HG03439 (cell line): ENCODE measurements at regions not wholly inside any gene's neighbourhood (a gene's known extent, or its start where the extent isn't known, plus 50 kb on each side); places are given as distances from the start of the nearest gene placed in this dataset.

Source experiments
- ATAC-seq: cut with Tn5 transposase; IDR thresholded peaks from one replicate; pipeline ENCODE4 v1.9.1; 2021; ENCODE audit warnings: mild to moderate bottlenecking, moderate library complexity; ENCODE audit not compliant: unreplicated experiment

DNA sequence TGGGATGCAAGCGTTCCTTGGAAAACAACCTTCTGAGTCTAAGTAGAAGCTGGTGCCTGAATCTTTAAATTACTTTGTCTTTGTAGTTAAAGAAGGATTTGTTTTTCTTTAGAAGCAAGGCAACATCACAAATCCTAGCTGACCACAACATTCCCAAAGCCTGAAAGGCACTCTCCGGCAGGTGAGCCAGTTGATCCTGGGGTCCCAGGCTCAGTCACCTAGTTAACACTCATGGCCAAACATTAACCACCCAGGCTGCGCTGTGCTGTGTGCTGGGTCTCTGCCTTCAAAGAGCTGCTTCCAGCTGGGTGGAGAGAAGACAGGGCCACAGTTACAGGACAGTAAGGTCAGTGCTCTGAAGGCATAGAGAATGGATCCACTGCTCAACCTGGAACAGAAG, 120.0 kb upstream of the TRIB2 start:
- no peak for ATAC-seq

DNA sequence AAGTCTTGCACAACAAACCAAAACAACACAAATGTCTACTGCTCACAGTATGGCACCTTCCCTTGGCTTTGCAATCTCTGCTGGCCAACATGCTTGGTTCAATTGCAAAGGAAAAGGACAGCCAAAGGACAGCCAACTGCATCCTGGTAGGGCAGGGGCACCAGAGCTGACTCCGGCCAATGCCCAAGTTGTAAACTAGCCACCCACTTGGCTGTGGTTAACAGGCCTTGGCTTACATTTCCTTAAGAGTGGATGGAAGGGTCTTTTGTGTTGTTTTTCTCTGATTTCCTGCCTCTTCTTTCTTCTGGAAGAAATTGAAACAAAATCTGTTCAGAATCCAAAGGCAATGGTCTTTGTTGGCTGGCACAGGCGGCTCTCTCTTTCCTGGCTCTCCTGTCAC, 119.1 kb upstream of the TRIB2 start:
- no peak for ATAC-seq

GRCh38 chr2:12602661-12603060, 114.1 kb upstream of the TRIB2 start:
- no peak for ATAC-seq

DNA sequence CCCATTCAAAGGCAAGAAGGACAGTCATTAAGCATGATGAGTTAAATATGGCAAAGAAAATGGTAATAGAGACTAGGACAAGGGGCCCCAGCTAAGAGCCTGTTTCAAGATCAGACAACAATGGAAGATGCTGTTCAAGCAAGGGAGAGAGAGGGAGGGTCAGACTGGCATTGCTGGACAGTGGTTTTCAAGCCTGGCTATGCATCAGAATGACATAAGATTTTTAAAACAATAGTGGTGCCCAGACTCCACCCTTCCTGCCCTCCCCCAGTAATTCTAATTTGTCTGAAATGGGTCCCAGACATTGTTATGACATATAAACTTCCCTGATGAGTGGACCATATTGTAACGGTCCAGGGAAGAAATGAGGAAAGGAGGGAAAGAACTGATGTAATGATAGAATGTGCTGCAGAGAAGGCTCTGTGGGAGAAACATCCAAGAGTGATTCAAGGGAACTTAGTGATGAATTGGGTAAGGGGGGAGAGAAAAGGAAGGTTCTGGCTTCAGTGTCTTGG, 112.9 kb upstream of the TRIB2 start:
- ATAC-seq = no peak

- ATAC-seq = no peak
Measured at GRCh38 chr2:12604341-12604740, 112.4 kb upstream of the TRIB2 start.

DNA sequence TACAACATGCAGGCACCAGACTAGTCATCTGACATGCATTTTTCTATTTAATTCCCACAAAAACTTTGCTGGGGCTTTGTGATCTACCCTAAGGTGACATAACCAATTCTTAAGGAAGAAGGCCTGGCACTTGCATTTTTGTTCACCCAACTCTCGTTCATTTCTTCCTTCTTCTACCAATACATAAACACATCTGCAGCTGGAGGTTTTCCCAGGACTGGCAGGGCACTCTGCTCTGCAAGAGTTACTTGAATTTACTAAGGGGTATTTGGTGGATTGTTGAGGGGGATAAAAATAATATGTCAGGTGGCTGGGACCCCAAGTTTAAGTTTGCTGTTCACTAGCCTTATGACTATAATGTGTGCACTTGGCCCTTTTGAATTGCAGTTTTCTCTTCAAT, 111.4 kb upstream of the TRIB2 start:
- ATAC-seq = no peak

DNA sequence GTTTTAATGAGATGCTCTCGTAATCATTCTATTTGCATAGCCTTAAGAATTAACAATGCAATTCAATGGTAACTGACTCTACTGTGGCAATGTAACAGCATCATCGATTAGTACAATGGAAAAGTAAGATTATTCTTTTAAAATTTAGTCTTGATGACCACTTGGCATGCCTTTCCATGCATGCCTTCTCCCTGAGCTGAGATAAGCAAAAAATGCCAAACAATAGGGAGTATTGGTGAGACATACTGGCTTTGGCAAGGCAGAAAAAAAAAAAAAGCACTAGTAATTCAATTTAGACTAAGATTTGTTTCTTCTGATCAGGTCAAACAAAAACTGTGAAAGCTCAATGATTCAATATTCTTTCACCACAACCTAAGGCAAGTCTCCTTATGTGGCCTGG, 110.8 kb upstream of the TRIB2 start:
- no peak for ATAC-seq

- no peak for ATAC-seq
Measured at GRCh38 chr2:12606472-12607000, 110.2 kb upstream of the TRIB2 start.

- ATAC-seq = no peak
Measured at GRCh38 chr2:12607971-12608370, 108.8 kb upstream of the TRIB2 start.

- no peak for ATAC-seq
Measured at GRCh38 chr2:12610314-12610713, 106.4 kb upstream of the TRIB2 start.

DNA sequence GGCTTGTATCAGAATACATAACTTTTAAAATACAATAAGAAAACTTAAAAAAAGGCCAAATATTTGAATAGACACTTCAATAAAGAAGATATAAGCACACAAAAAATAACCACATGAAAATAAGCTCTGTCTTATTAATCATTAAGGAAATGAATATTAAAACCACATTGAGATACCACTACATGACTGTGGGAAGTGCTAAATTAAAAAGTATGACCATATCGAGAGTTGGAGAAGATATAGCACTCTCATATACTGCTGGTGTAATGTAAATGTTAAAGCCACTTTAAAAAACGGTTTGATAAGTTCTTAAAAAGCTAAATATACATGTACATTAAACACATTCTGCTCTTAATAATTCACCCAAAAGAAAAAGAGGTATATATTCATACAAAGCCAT, 104.6 kb upstream of the TRIB2 start:
- ATAC-seq = no peak

- ATAC-seq = no peak
Measured at GRCh38 chr2:12612671-12613070, 104.1 kb upstream of the TRIB2 start.

DNA sequence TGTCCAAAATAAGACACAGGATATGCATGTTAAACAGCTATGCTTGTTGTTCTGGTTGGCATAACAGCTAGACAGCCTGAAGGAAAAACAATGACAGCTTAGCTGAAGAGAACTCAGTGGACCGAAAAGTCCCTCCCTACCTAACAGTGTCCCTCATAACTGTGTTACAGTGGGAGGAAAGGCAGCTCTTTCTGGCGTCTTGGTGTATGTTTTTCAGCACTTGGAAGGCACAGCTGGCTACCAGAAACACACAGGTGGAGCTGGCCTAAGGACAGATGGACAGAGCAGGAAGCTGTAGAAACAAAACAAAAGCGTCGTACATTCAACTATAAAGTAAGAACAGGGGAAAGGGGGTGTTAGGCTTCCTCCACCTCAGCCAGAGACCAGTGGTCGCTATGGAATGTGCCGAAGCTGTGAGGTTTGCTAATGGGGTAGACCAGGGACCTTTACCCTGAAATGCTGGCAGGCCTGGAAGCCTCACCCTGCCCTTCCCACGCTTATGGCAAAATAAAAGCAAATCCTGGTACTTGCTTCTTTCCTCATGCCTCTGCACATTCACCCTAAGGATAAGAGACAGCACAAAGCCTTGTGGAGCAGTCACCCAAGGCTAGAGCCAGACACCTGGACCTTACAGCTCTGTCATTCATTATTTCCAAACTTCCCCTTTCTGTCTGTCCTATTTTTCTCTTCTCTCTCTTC, 103.5 kb upstream of the TRIB2 start:
- ATAC-seq = no peak

- ATAC-seq = no peak
Measured at GRCh38 chr2:12615509-12615908, 101.2 kb upstream of the TRIB2 start.

GRCh38 chr2:12616456-12617156, 100.1 kb upstream of the TRIB2 start:
- ATAC-seq = no peak

DNA sequence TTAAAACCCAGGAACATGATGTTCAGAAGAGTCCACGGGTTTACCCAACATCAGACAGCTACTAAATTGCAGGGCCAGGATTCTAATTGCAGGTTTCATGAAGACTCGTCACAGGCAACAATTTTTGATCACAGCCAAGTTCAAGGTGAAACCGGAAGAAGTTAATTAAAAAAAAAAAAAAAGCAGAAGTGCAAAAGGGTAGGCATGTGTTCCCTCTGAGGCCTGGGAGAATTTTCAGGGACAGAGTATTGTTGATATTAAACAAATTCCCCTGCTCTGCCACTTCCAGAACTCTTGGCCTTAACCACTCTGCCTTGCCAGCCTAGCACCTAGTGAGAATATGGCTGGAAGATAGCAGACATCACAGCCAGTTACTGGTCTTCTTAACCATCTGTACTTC, 99.4 kb upstream of the TRIB2 start:
- no peak for ATAC-seq

GRCh38 chr2:12617853-12618252, 98.9 kb upstream of the TRIB2 start:
- ATAC-seq = no peak

- ATAC-seq = no peak
Measured at GRCh38 chr2:12618576-12618975, 98.2 kb upstream of the TRIB2 start.

DNA sequence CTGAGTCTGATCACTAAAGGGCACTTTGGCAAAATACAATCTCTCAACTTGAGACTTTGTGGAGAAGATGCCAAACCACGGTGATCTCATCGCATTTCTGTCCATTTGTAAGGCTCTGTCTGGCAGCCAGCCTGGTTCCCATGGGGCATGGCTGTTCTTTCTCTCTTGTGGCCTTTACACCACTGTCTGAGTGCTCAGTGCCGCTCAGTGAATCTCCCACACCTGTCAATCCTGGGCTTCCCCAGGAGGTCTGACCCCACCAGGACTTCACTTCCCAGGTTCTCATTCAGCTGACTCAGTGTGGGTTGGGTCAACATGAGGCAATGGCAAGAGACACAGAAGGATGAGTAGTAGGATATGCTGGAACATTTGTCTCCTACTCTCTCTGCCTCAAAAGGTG, 96.8 kb upstream of the TRIB2 start:
- ATAC-seq = no peak

GRCh38 chr2:12620759-12621158, 96.0 kb upstream of the TRIB2 start:
- no peak for ATAC-seq

- no peak for ATAC-seq
Measured at GRCh38 chr2:12623051-12623450, 93.7 kb upstream of the TRIB2 start.

DNA sequence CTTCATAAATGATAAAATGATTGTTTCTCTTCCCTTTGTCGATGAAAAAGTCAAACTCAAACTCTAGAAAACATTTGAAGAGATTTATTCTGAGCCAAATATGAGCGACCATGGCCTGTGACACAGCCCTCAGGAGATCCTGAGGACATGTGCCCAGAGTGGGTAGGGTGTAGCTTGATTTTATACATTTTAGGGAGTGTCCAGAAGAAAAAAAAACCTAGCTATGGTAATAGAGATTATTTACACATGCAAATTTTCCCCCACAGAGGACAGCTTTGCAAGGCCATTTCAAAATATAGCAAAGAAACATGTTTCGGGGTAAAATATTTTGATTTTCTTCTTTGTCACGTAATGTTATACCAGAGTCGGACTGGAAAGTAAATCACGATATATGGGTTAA, 92.4 kb upstream of the TRIB2 start:
- ATAC-seq = no peak
